ENCODE measurements at regions not wholly inside any gene's neighbourhood (a gene's known extent, or its start where the extent isn't known, plus 50 kb on each side); places are given as distances from the start of the nearest gene placed in this dataset.
A peak's percentile ranks its signal among the peaks of the same experiment; 100 is the strongest.

DNA sequence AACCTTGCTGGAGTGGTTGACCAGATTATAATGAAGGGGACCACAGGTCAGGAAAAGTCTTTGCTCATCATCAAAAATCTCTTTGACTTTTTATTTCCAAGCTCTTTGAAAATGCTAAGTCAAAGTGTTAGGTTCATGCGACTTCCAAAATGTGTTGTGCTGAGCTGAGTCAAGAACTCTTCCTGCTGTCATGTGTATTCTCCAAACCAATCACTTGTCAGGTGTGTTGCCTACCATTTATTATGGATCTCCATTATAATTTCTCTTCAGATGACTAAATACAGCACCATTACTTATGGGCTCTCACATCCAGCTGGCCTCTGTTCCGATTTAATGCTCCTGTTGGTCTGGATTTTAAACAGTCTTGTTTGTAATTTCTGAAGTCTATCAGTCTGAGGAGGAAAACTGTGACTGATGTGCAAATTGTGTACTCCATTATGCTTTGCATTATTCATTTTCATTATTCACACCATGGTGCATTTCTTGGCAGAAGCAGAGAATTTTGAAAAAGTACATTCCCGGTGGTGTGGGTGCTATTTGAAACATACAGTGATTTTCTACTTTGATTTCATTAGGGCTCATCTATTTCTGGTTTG lies 562.5 kb downstream of the LMO7 start:
- DNase-seq (ENCODE audit: low spot score) = no peak

- DNase-seq (ENCODE audit: low spot score) = no peak
Observed at GRCh38 chr13:76189882-76190519, 553.9 kb downstream of the LMO7 start.

GRCh38 chr13:76175961-76176725 lies 540.0 kb downstream of the LMO7 start:
- DNase-seq (ENCODE audit: low spot score) = no peak

GRCh38 chr13:76168661-76169060 lies 532.5 kb downstream of the LMO7 start:
- DNase-seq (ENCODE audit: low spot score) = no peak

GRCh38 chr13:76164290-76164689 lies 528.2 kb downstream of the LMO7 start:
- DNase-seq (ENCODE audit: low spot score) = no peak

GRCh38 chr13:76163761-76164160 lies 527.6 kb downstream of the LMO7 start:
- no peak for DNase-seq (ENCODE audit: low spot score)

DNA sequence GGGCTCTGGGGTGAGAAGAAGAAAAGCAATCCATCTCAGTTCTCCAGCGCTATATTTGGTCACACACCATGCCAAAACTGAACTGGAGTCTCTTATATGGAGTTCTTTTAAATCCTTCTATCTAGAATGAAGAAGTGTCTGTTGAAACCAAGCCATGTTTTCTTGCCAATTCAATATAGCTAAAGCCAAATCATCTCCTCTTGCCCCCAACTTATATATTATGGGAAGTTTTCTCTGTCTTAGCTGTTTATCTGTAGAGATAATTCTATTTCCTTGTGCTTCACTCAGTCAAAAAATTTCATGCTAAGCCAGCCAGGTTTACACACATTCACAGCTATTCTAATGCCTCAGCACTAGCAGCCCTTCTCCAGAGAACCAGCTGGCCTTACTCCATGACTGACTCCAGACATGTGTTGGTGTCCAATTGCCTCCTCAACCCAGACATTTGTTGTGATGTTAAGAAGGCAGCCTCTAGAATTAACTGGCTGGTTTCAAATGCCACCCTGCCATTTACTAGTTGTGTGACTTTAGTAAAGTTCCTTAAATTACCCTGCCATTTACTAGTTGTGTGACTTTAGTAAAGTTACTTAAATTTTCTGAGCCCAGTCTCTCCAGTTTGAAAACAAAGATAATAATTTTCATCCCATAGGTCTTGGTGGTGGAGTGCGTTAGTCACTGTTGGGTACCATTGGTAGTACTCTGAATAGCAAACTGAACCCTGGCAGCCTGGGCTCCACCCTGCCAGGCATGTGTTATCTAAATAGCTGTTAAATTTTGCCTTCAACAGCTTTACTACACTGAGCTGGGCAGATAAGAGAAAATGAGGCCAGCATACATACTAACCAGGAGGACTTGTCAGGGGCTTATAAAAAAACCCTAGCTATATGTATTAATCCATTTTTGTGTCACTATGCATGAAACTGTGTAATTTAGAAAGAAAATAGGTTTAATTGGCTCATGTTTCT lies 525.1 kb downstream of the LMO7 start:
- no peak for DNase-seq (ENCODE audit: low spot score)

GRCh38 chr13:76160506-76160905 lies 524.4 kb downstream of the LMO7 start:
- DNase-seq (ENCODE audit: low spot score) = no peak

DNA sequence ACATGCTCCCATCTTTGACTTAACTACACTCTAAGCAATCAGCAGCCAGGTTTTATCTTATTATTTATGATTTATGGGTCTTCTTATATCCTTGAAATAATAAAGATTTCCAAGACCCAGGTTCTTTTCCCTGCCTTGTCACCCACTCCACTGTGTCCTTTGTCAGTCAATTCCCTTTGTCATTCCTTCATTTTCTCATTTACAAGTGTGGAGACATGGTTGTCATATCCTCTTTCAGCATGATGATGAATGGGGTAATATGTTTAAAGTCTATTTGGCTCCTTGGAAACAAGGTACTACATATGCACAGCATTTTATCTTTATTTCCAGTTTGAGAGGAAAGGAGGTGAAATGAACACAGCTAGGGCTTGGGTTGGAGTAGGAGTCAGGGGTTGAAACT lies 521.8 kb downstream of the LMO7 start:
- DNase-seq (ENCODE audit: low spot score) = no peak

DNA sequence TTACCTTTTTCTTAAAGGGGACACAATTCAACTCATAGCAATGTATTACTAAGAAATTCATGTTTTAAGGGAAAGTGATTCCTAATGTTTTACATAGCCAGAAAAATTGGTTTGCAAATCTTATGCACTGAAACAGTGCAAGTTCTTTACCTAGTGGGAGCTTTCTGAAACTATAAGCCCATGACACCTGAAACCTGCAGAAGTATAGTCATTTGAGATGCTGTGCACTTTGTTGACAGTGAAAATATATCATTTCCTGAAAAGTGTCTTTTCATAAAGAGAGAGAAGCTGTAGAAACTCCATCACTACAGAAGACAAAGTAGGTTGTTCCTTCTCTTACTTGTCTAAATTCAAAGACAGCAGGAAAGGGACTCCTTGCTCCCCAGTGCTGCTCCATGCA lies 517.1 kb downstream of the LMO7 start:
- no peak for DNase-seq (ENCODE audit: low spot score)

- DNase-seq (ENCODE audit: low spot score) = no peak
Observed at GRCh38 chr13:76148926-76149325, 512.8 kb downstream of the LMO7 start.

GRCh38 chr13:76148374-76148773 lies 512.2 kb downstream of the LMO7 start:
- DNase-seq (ENCODE audit: low spot score) = no peak

DNA sequence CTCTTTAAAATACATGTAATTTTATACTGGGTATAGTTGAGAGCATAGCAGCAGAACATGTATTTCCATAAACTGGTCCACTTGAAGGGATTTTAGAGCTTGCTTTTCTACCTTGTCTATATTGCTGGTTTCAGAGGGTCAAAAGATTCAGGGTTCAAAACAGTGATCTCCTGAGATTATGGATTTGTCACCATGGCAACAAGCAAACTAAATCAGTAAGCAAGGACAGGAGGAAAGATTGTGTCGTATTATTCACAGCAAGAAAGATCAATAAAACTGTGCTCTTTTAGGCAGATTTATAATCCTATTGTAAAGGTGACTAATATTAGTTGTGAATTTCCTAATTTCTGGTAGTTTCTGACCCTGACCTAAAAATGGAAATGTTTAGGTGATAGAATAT lies 496.4 kb downstream of the LMO7 start:
- no peak for DNase-seq (ENCODE audit: low spot score)

- no peak for DNase-seq (ENCODE audit: low spot score)
Observed at GRCh38 chr13:76131551-76131950, 495.4 kb downstream of the LMO7 start.

GRCh38 chr13:76129305-76130000 lies 493.3 kb downstream of the LMO7 start:
- DNase-seq (ENCODE audit: low spot score) = peak; percentile 51

DNA sequence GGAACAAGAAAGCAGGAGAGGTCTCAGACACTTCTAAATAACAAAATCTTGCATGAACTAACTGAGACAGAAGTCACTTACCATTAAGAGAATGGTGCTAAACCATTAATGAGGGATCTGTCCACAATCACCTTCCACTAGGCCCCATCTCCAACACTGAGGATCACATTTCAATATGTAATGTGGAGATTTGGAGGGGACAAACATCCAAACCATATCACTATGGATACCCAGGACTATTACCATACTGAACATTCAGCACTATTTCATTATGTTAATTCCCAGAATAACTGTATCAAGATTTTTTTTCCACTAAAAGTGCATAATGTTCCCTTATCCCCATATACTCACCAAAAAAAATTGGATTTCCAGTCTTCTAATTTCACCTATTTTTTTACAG lies 491.8 kb downstream of the LMO7 start:
- no peak for DNase-seq (ENCODE audit: low spot score)

- no peak for DNase-seq (ENCODE audit: low spot score)
Observed at GRCh38 chr13:76123548-76123947, 487.4 kb downstream of the LMO7 start.

- DNase-seq (ENCODE audit: low spot score) = no peak
Observed at GRCh38 chr13:76116751-76117360, 480.7 kb downstream of the LMO7 start.

DNA sequence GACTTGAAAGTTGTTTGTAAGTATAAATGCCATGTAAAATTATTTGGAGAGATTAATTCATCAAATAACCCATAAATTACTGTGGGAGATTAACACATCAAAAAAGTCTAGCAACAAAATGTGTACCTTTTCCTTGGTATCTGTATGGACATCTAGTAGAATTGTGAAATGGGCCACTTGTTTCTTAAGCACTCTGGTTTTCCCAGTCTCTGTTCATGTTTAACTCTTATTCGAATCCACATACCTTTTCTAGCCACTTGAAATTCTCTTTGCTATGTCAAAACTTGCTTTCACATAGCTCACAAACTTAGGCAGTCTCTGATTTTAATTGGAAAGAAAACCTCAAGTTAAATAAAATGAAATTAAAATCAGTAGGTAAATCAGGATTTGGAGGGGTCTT lies 470.6 kb downstream of the LMO7 start:
- no peak for DNase-seq (ENCODE audit: low spot score)

- DNase-seq (ENCODE audit: low spot score) = no peak
Observed at GRCh38 chr13:76094645-76095044, 458.5 kb downstream of the LMO7 start.

DNA sequence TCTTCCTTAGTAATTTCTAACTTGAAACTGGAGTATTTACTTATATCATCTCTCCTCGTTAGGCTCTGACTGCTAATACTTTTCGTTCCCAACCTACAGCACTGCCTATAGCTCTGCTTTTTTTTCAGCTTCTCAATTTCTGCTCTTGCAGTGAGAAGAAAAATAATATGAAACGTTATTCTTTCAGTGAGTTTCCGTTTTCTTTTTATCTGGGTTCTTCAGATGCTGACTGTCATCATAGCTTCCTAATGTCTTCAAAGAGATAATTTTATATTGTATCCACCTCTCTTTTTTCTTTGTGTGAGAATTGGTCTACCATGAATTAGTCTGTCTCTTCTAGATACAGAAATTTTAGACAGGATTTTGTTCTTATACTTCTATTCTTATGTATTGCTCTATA lies 454.9 kb downstream of the LMO7 start:
- no peak for DNase-seq (ENCODE audit: low spot score)
